Left lung (tissue), 4 donors: ENCODE measurements at regions not wholly inside any gene's neighbourhood (a gene's known extent, or its start where the extent isn't known, plus 50 kb on each side); places are given as distances from the start of the nearest gene placed in this dataset.

ENCODE experiments used
- ATAC-seq: fragments of 200-7000 bp; cut with Tn5 transposase; one replicate; pipeline ENCODE4 v1.9.1; 2020; ENCODE audit warnings: moderate library complexity
- DNase-seq, 4 donors: peaks; one replicate each; pipeline ENCODE4 v3.0.0-alpha.2; 2013 to 2020
- H3K27ac ChIP-seq, 2 donors: fragments of 200-600 bp; sonication (generic) in 1 of 2; one replicate each; pipeline versions ENCODE4 v1.5.0 to v1.8.0; 2020 to 2021
- H3K27me3 ChIP-seq, 2 donors: fragments of 200-600 bp; sonication (generic) in 1 of 2; one replicate each; pipeline versions ENCODE4 v1.5.0 to v1.8.0; 2020 to 2021
- H3K36me3 ChIP-seq, 2 donors: fragments of 200-600 bp; sonication (generic) in 1 of 2; one replicate each; pipeline versions ENCODE4 v1.5.0 to v1.8.0; 2020 to 2021
- H3K4me1 ChIP-seq, 2 donors: fragments of 200-600 bp; one replicate each; pipeline ENCODE4 v1.8.0; 2021
- H3K4me3 ChIP-seq, 2 donors: fragments of 200-600 bp; sonication (generic) in 1 of 2; one replicate each; pipeline versions ENCODE4 v1.5.0 to v1.8.0; 2020 to 2021; ENCODE audit warnings: mild to moderate bottlenecking in 1 of 2
- H3K9me3 ChIP-seq, 2 donors: fragments of 200-600 bp; sonication (generic) in 1 of 2; one replicate each; pipeline versions ENCODE4 v1.5.0 to v1.8.0; 2020 to 2021
- CTCF ChIP-seq, 2 donors: fragments of 200-600 bp; sonication (generic) in 1 of 2; IDR thresholded peaks; one replicate each; pipeline versions ENCODE4 v1.5.0 to v1.8.0; 2021; ENCODE audit warnings: antibody characterized with exemption in 2 of 2
- intact Hi-C, 2 donors: fragments of 100-400 bp; cut with DNase I; formaldehyde crosslinking; loops; one replicate each; pipeline versions ENCODE4 v1.11.2 to v1.14.2; 2022
- donor health status: DM: no; HTN: yes; CAD: no.
- donor health status: DM: no; HTN: no; CAD: no.

- TF ChIP-seq CTCF (IDR thresholded peaks at IDR 0.05): no peak
These were observed 132.9 kb downstream of the OAT start for GRCh38 chr10:124285587-124286527.

GRCh38 chr10:124283949-124284250, 134.8 kb downstream of the OAT start:
- intact Hi-C loops: no loop called here

More at GRCh38 chr10:124285587-124286527, 132.9 kb downstream of the OAT start:
- Histone ChIP-seq H3K27me3 (no peaks in the 10 kb centered on the region), H3K4me1 (peaks cover 0 to 56% of the 10 kb centered on the region in 2 donors), H3K27ac (peak overlapping the region in 1 of 2 donors; percentile 70), H3K9me3 (no peaks in the 10 kb centered on the region), H3K36me3 (no peaks in the 10 kb centered on the region), H3K4me3 (no peak overlapping the region)
- intact Hi-C loops: no loop called here
- peak; percentile 49 for ATAC-seq
- DNase-seq: peak in 2 of 4 donors; percentile 31 to 36

GRCh38 chr10:124283215-124283948, 135.3 kb downstream of the OAT start:
- H3K9me3 ChIP-seq: no peaks in the 10 kb centered on the region
- intact Hi-C loops: no loop called here
- DNase-seq (peak in 1 of 4 donors; percentile 43), ATAC-seq (no peak)
- no peaks in the 10 kb centered on the region for H3K27me3 ChIP-seq
- H3K27ac ChIP-seq: no peak overlapping the region
- H3K4me1 ChIP-seq: peaks cover 0 to 37% of the 10 kb centered on the region in 2 donors
- TF ChIP-seq CTCF (IDR thresholded peaks at IDR 0.05): no peak
- no peaks in the 10 kb centered on the region for H3K36me3 ChIP-seq
- no peak overlapping the region for H3K4me3 ChIP-seq

More at GRCh38 chr10:124283949-124284250, 134.8 kb downstream of the OAT start:
- Histone ChIP-seq H3K4me1 (peaks cover 0 to 37% of the 10 kb centered on the region in 2 donors), H3K27ac (no peak overlapping the region), H3K9me3 (no peaks in the 10 kb centered on the region), H3K4me3 (no peak overlapping the region), H3K36me3 (no peaks in the 10 kb centered on the region), H3K27me3 (no peaks in the 10 kb centered on the region)
- peak in 1 of 4 donors; percentile 8 for DNase-seq
- TF ChIP-seq CTCF (IDR thresholded peaks at IDR 0.05): no peak
- no peak for ATAC-seq

- Histone ChIP-seq H3K4me1 (peaks cover 0 to 29% of the 10 kb centered on the region in 2 donors), H3K4me3 (no peak overlapping the region), H3K36me3 (no peaks in the 10 kb centered on the region), H3K27ac (no peak overlapping the region), H3K27me3 (no peaks in the 10 kb centered on the region), H3K9me3 (no peaks in the 10 kb centered on the region)
- no peak for TF ChIP-seq CTCF (IDR thresholded peaks at IDR 0.05)
- DNase-seq: peak in 1 of 4 donors; percentile 54
- intact Hi-C loops: no loop called here
- ATAC-seq: no peak
These were observed 136.4 kb downstream of the OAT start for GRCh38 chr10:124282326-124282725.

- intact Hi-C loops: no loop called here
- Histone ChIP-seq H3K27me3 (no peaks in the 10 kb centered on the region), H3K4me3 (no peak overlapping the region), H3K36me3 (no peaks in the 10 kb centered on the region), H3K27ac (no peak overlapping the region), H3K9me3 (no peaks in the 10 kb centered on the region), H3K4me1 (peaks cover 0 to 23% of the 10 kb centered on the region in 2 donors)
- ATAC-seq: no peak
- TF ChIP-seq CTCF (IDR thresholded peaks at IDR 0.05): no peak
- DNase-seq: peak in 1 of 4 donors; percentile 39
These were observed 137.1 kb downstream of the OAT start for GRCh38 chr10:124281666-124282065.
